Hepatocyte (in vitro differentiated cells): ENCODE measurements at regions not wholly inside any gene's neighbourhood (a gene's known extent, or its start where the extent isn't known, plus 50 kb on each side); places are given as distances from the start of the nearest gene placed in this dataset.

Experiments
- CTCF ChIP-seq: fragments of 200-600 bp; sonication (generic); IDR thresholded peaks from 2 replicates; pipeline ENCODE4 v1.5.1; 2016; ENCODE audit warnings: antibody characterized with exemption, mild to moderate bottlenecking; ENCODE audit not compliant: poor library complexity
- EZH2phosphoT487 ChIP-seq: fragments of 200-600 bp; sonication (generic); IDR thresholded peaks from one replicate; pipeline ENCODE4 v1.6.1; 2018; ENCODE audit warnings: antibody characterized with exemption, mild to moderate bottlenecking, low read depth, moderate library complexity; ENCODE audit not compliant: unreplicated experiment, severe bottlenecking

DNA sequence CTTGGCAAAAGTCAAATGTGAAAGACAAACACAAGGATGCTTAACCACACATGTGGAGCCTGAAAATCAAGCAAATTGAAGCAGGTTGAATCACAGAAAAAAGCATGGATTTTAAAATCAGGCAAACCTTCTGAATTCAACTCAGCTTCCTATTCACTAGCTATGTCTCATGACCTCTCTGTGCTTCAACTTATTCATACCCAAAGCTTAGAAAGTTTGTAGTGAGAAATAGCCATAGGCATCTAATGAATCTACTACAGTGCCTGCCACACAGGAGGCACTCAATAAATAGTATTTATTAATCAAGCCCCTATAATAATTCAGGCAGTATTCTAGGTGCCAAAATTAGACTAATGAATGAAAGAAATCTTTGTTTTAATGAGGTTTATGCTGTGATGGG is 112.2 kb upstream of the TNFAIP3 start:
- TF ChIP-seq CTCF = no peak
- TF ChIP-seq EZH2phosphoT487 = no peak
